GM12878 (cell line): ENCODE measurements at regions not wholly inside any gene's neighbourhood (a gene's known extent, or its start where the extent isn't known, plus 50 kb on each side); places are given as distances from the start of the nearest gene placed in this dataset.

Source experiments
- ATAC-seq: fragments of 200-7000 bp; cut with Tn5 transposase; 3 replicates; pipeline ENCODE4 v1.9.1; 2020; ENCODE audit warnings: mild to moderate bottlenecking, moderate library complexity
- BruUV-seq: library from RNA; stranded (reverse); fragments of 400-500 nt; replicated peaks from 2 replicates; lab custom pipeline; 2021; lab: Mats Ljungman, UMichigan
- CTCF ChIA-PET: fragments of 300-600 bp; sonication (Branson Sonifier 250); formaldehyde crosslinking; extraction: SDS; loops from one replicate; lab custom pipeline; 2021; ENCODE audit warnings: inconsistent platforms; lab: Yijun Ruan, JAX
- POLR2A ChIA-PET: fragments of 350-600 bp; formaldehyde crosslinking; extraction: SDS; loops from one replicate; lab custom pipeline; 2021; ENCODE audit warnings: inconsistent platforms; lab: Charles Lee
- RAD21 ChIA-PET: fragments of 300-600 bp; sonication (Branson Sonifier 250); formaldehyde crosslinking; loops from one replicate; lab custom pipeline; 2023; ENCODE audit warnings: antibody characterized with exemption; ENCODE audit not compliant: unreplicated experiment; lab: Charles Lee
- SMC1A ChIA-PET: fragments of 300-600 bp; sonication (Branson Sonifier 250); formaldehyde crosslinking; loops from one replicate; lab custom pipeline; 2023; ENCODE audit not compliant: unreplicated experiment, uncharacterized antibody; lab: Charles Lee
- DNase-seq: peaks from one replicate; pipeline ENCODE4 v3.0.0-alpha.2; 2011; ENCODE audit warnings: low read depth, low spot score
- FAIRE-seq: peaks from 3 replicates; lab custom pipeline; 2011; peaks lifted over from hg19 to GRCh38; lab: Jason Lieb, UNC
- H2AFZ ChIP-seq: 2 replicates; pipeline ENCODE4 v1.6.0; 2011; ENCODE audit warnings: low read depth, low read length, control low read depth; ENCODE audit not compliant: control insufficient read depth
- H3K27ac ChIP-seq: 2 replicates; pipeline ENCODE4 v1.5.1; 2011; ENCODE audit warnings: control low read depth; ENCODE audit not compliant: control insufficient read depth, insufficient read depth
- H3K27me3 ChIP-seq, 2 experiments: replicated peaks in 1 of 2; 2 replicates each; pipeline versions ENCODE4 v1.6.0 to v1.6.1; 2011; ENCODE audit warnings: low read length in 1 of 2; ENCODE audit not compliant: control insufficient read depth in 2 of 2, insufficient read depth in 2 of 2
- H3K36me3 ChIP-seq, 2 experiments: 2 replicates each; pipeline ENCODE4 v1.5.1; 2011; ENCODE audit warnings: low read length in 1 of 2; ENCODE audit not compliant: control insufficient read depth in 2 of 2, insufficient read depth in 2 of 2
- H3K4me1 ChIP-seq: 2 replicates; pipeline ENCODE4 v1.6.1; 2011; ENCODE audit warnings: mild to moderate bottlenecking, low read length, moderate library complexity, mixed read lengths; ENCODE audit not compliant: control insufficient read depth, insufficient read depth
- H3K4me2 ChIP-seq: 2 replicates; pipeline ENCODE4 v1.6.0; 2011; ENCODE audit warnings: control low read depth; ENCODE audit not compliant: control insufficient read depth, insufficient read depth
- H3K4me3 ChIP-seq: fragments of 200-600 bp; sonication (generic); 2 replicates; pipeline ENCODE4 v1.5.1; 2016
- H3K79me2 ChIP-seq: 2 replicates; pipeline ENCODE4 v1.6.0; 2011; ENCODE audit warnings: low read length; ENCODE audit not compliant: control insufficient read depth, insufficient read depth
- H3K9ac ChIP-seq: 2 replicates; pipeline ENCODE4 v1.8.0; 2011; ENCODE audit warnings: low read length, control low read depth, mixed read lengths; ENCODE audit not compliant: control insufficient read depth, insufficient read depth
- H3K9me3 ChIP-seq: replicated peaks from 3 replicates; pipeline ENCODE4 v1.5.1; 2011; ENCODE audit warnings: mild to moderate bottlenecking, low read length; ENCODE audit not compliant: control insufficient read depth, insufficient read depth
- H4K20me1 ChIP-seq: 2 replicates; pipeline ENCODE4 v1.6.0; 2011; ENCODE audit not compliant: control insufficient read depth, insufficient read depth
- BACH1 ChIP-seq: fragments of 450-650 bp; IDR thresholded peaks from 2 replicates; pipeline ENCODE4 v1.6.1; 2017; ENCODE audit warnings: mild to moderate bottlenecking, borderline replicate concordance
- BHLHE40 ChIP-seq, 2 experiments: fragments of 450-650 bp in 1 of 2; IDR thresholded peaks; 2 replicates each; pipeline ENCODE4 v1.6.1; 2011 to 2017; ENCODE audit warnings: low read depth in 2 of 2, borderline replicate concordance in 1 of 2, improper control_type of control experiment in 1 of 2, low read length in 1 of 2, mild to moderate bottlenecking in 1 of 2
- BMI1 ChIP-seq: fragments of 450-650 bp; IDR thresholded peaks from 2 replicates; pipeline ENCODE4 v1.6.1; 2016; ENCODE audit warnings: mild to moderate bottlenecking, moderate library complexity, borderline replicate concordance
- CEBPZ ChIP-seq: fragments of 150-350 bp; IDR thresholded peaks from 2 replicates; pipeline ENCODE4 v1.6.1; 2016; ENCODE audit warnings: low read depth, low read length
- TCF12 ChIP-seq: IDR thresholded peaks from 2 replicates; pipeline ENCODE4 v1.6.1; 2011; ENCODE audit warnings: low read depth, mild to moderate bottlenecking, low read length
- WGBS: methylation state at CpG from one replicate; pipeline ENCODE4 v1.1.6; 2016; ENCODE audit warnings: low lambda C conversion rate; ENCODE audit not compliant: insufficient replicate concordance, insufficient coverage; ENCODE audit errors: missing lambda C conversion rate; 5-methylcytosine and 5-hydroxymethylcytosine counted together
- in situ Hi-C: fragments of 300-500 bp; cut with MboI; formaldehyde crosslinking; loops from 9 replicates; pipeline ENCODE4 v1.14.3; 2018; ENCODE audit warnings: mixed read lengths
- intact Hi-C: fragments of 100-400 bp; cut with micrococcal nuclease; formaldehyde crosslinking; loops from one replicate; pipeline ENCODE4 v1.14.2; 2022; ENCODE audit not compliant: unreplicated experiment
- TF ChIP-seq, protein P1 (sequence below): fragments of 450-650 bp; conservative IDR thresholded peaks from 2 replicates; pipeline ENCODE4 v1.6.1; 2017; ENCODE audit warnings: mild to moderate bottlenecking, moderate library complexity

- in situ Hi-C loops (no loop called here), intact Hi-C loops (no loop called here)
- ATAC-seq (no peak), DNase-seq (no peak), FAIRE-seq (no peak)
- POLR2A ChIA-PET, result no interaction called here
- H3K79me2 ChIP-seq, result no peaks in the 10 kb centered on the region
- no peak overlapping the region for H3K27ac ChIP-seq
- no peaks in the 10 kb centered on the region for H3K36me3 ChIP-seq
- CTCF ChIA-PET, result no interaction called here
- no peaks in the 10 kb centered on the region for H3K9me3 ChIP-seq
- no peak overlapping the region for H3K4me3 ChIP-seq
- BruUV-seq, result no TSS peak
- H3K9ac ChIP-seq, result no peak overlapping the region
- SMC1A ChIA-PET, result no interaction called here
- RAD21 ChIA-PET, result no interaction called here
- peaks cover 6% of the 10 kb centered on the region for H3K4me1 ChIP-seq
- TF ChIP-seq CEBPZ (no peak), BACH1 (no peak), BMI1 (no peak), TCF12 (no peak), BHLHE40 (IDR thresholded peaks at IDR 0.05; ENCODE audit: borderline replicate concordance in 1 of 2, low read depth in 2 of 2, low read length in 1 of 2) (no peak)
- TF ChIP-seq, protein P1, sequence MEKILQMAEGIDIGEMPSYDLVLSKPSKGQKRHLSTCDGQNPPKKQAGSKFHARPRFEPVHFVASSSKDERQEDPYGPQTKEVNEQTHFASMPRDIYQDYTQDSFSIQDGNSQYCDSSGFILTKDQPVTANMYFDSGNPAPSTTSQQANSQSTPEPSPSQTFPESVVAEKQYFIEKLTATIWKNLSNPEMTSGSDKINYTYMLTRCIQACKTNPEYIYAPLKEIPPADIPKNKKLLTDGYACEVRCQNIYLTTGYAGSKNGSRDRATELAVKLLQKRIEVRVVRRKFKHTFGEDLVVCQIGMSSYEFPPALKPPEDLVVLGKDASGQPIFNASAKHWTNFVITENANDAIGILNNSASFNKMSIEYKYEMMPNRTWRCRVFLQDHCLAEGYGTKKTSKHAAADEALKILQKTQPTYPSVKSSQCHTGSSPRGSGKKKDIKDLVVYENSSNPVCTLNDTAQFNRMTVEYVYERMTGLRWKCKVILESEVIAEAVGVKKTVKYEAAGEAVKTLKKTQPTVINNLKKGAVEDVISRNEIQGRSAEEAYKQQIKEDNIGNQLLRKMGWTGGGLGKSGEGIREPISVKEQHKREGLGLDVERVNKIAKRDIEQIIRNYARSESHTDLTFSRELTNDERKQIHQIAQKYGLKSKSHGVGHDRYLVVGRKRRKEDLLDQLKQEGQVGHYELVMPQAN, result no peak
- H3K27me3 ChIP-seq, result peaks cover 0 to 5% of the 10 kb centered on the region in 2 experiments; a peak in 2 of 4 replicates
- no peak overlapping the region for H2AFZ ChIP-seq
- H3K4me2 ChIP-seq, result no peak overlapping the region
- 36% methylated on average over 2 of the region's 2 CpGs for WGBS
- H4K20me1 ChIP-seq, result no peaks in the 10 kb centered on the region
Measured at GRCh38 chr1:229142471-229142870, 128.4 kb upstream of the RAB4A start.
